ENCODE measurements at regions not wholly inside any gene's neighbourhood (a gene's known extent, or its start where the extent isn't known, plus 50 kb on each side); places are given as distances from the start of the nearest gene placed in this dataset.
"Not testable (repeated sequence)": the region's sequence is repeated elsewhere in the genome, so short reads cannot be mapped to it uniquely, and the experiment has no call there.

DNA sequence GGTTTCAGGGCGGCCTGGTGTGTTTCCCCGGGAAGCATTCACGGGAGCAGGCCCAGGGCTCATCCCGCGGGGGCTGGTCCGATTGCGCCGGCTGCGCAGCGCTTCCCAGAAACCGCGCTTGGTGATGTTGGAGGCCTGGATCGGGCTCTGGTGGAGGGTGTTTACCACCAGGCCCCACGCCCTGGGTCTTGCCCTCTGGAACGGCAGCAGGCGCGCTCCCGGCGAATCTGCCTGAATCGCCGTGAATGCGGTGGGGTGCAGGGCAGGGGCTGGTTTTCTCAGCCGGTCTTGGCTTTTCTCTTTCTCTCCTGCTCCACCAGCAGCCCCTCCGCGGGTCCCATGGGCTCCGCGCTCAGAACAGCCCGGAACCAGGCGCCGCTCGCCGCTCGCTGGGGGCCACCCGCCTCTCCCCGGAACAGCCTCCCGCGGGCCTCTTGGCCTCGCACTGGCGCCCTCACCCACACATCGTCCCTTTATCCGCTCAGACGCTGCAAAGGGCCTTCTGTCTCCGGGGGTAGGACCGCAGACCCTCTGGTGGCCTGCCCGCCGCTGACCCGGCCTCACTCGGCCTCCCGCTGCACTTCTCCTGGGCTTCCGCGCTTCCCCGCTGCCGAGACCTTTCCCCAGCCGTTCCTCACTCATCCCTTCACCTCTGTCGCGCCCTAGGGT is 69.4 kb upstream of the GJB6 start:
- no peak for TF ChIP-seq CTCF (conservative IDR thresholded peaks at IDR 0.05; ENCODE audit: low read depth, low read length)
- no peak for DNase-seq (ENCODE audit: low read depth)
- peak overlapping the region; percentile 42 for H3K4me3 ChIP-seq (ENCODE audit: low read length)

DNA sequence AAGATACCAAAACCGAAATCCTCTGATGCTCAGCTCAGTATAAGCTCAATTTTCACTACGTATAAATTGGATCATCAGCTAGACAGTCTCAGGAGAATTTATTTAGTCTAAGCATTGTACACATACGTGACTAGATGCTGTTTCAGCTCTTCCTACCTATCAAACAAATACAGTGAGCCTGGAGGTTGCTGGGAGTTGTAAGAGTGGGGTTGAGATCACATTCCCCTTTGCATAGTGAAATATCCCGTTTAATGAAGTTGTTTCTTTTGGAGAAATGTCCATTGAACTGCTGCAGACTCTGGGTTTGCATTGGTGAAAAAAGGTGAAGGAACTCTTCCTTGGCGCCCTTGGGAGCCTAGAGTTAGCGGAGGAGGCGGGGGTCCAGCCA is 68.9 kb upstream of the GJB6 start:
- no peak for DNase-seq (ENCODE audit: low read depth)
- peak overlapping the region; percentile 42 for H3K4me3 ChIP-seq (ENCODE audit: low read length)
- TF ChIP-seq CTCF (conservative IDR thresholded peaks at IDR 0.05; ENCODE audit: low read depth, low read length) = no peak

DNA sequence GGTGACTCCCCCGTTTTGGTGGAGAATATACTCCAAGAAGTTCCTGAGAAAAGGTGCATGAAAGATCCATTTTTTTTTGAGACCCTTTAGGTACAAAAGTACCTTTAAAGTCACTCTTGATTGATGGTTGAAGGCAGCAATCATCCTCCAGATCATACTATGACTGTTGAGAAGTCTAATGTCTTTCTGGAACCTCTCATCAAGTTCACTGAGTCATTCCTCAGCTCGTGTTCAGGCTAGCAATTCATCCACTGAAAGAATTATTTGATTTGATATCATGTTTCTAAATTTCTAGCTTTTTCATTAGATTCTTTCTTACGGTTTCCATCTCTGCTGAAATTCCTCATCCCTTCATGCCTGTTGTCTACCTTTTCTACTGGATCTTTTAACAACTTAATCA is 65.1 kb upstream of the GJB6 start:
- no peak for TF ChIP-seq CTCF (conservative IDR thresholded peaks at IDR 0.05; ENCODE audit: low read depth, low read length)
- no peak overlapping the region for H3K4me3 ChIP-seq (ENCODE audit: low read length)

DNA sequence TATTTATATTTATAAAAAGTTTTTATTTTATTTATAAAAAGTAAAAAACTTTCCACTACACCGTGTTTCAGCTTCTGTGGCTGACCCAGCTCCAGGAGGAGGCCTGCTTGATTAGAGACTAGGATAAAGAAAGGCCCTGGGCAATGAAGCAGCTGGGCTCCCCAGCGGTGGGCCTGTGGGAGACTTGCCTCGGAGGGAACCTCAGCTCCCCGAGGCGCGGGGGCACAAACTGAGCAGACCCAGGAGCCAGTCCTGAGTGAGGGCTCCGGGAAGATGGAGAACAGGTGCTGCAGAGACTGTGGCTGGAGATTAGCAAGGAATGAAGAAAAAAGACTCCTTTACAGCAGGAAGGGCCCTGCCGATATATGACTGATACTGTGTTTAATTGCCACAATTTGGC is 63.8 kb upstream of the GJB6 start:
- H3K4me3 ChIP-seq (ENCODE audit: low read length) = no peak overlapping the region
- TF ChIP-seq CTCF (conservative IDR thresholded peaks at IDR 0.05; ENCODE audit: low read depth, low read length) = no peak
- no peak for DNase-seq (ENCODE audit: low read depth)

More for the DNA sequence above, 65.1 kb upstream of the GJB6 start:
- no peak for DNase-seq (ENCODE audit: low read depth)

DNA sequence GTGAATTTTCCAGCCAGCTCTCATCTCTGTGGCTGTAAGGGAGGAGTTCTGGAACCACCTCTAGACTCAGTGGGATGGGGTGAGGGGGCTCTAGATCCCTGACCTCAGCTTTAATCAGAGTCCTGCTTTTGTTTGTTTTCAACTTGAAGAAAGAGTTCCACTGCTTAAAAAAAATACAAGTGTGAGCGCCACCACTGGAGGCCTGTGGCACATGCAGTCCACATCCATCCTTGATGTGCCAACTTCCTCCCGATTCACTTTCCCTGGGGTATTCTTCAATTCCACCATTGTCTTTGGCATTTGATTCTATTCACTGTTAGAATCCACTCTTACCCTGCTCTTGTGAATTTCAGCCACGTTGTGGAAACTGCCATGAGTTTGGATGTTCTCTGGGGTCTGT is 62.4 kb upstream of the GJB6 start:
- H3K4me3 ChIP-seq (ENCODE audit: low read length) = no peak overlapping the region
- no peak for TF ChIP-seq CTCF (conservative IDR thresholded peaks at IDR 0.05; ENCODE audit: low read depth, low read length)
- no peak for DNase-seq (ENCODE audit: low read depth)

DNA sequence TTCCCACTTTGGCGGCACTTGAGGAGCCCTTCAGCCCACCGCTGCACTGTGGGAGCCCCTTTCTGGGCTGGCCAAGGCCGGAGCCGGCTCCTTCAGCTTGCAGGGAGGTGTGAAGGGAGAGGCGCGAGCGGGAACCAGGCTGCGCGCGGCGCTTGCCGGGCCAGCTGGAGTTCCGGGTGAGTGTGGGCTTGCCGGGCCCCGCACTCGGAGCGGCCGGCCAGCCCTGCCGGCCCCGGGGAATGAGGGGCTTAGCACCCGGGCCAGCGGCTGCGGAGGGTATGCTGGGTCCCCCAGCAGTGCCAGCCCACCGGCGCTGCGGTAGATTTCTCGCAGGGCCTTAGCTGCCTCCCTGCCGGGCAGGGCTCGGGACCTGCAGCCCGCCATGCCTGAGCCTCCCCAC is 60.2 kb upstream of the GJB6 start:
- not testable (repeated sequence) for DNase-seq (ENCODE audit: low read depth); H3K4me3 ChIP-seq (ENCODE audit: low read length)

DNA sequence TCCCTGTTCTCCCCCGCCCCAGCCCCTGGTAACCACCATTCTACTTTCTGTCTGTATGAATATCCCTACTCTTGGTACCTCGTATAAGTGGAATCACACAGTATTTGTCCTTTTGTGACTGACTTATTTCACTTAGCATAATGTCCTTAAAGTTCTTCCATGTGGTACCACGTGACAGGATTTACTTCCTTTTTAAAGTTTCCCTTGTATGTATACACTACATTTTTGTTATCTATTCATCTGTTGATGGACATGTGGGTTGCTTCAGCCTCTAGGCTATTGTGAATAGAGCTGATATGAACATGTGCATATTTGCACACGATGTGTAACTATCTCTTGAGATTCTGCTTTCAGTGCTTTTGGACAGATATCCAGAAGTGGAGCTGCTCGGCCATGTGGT is 59.6 kb upstream of the GJB6 start:
- no peak for TF ChIP-seq CTCF (conservative IDR thresholded peaks at IDR 0.05; ENCODE audit: low read depth, low read length)

GRCh38 chr13:20291037-20291436 is 58.9 kb upstream of the GJB6 start:
- H3K4me3 ChIP-seq (ENCODE audit: low read length) = no peak overlapping the region
- no peak for TF ChIP-seq CTCF (conservative IDR thresholded peaks at IDR 0.05; ENCODE audit: low read depth, low read length)
- DNase-seq (ENCODE audit: low read depth) = no peak

More for the DNA sequence above, 59.6 kb upstream of the GJB6 start:
- no peak for DNase-seq (ENCODE audit: low read depth)
- no peak overlapping the region for H3K4me3 ChIP-seq (ENCODE audit: low read length)

All from retinal pigment epithelial cell (primary cell).